GM13976 (cell line): ENCODE measurements at regions not wholly inside any gene's neighbourhood (a gene's known extent, or its start where the extent isn't known, plus 50 kb on each side); places are given as distances from the start of the nearest gene placed in this dataset.

Experiments
- DNase-seq: peaks from one replicate; pipeline ENCODE4 v3.0.0; 2012; ENCODE audit warnings: low spot score
- in situ Hi-C: fragments of 300-500 bp; cut with MboI; formaldehyde crosslinking; loops from one replicate; pipeline ENCODE4 v1.12.0; 2022; ENCODE audit warnings: low sequenced_read_pairs, mixed read lengths, inconsistent platforms; ENCODE audit not compliant: unreplicated experiment
- TF ChIP-seq, protein P1 (sequence below): IDR thresholded peaks from 2 replicates; pipeline ENCODE4 v1.5.1; 2012; ENCODE audit warnings: borderline replicate concordance, mild to moderate bottlenecking; ENCODE audit not compliant: insufficient read depth; ENCODE audit errors: extremely low read depth, missing control alignments, control extremely low read depth

DNA sequence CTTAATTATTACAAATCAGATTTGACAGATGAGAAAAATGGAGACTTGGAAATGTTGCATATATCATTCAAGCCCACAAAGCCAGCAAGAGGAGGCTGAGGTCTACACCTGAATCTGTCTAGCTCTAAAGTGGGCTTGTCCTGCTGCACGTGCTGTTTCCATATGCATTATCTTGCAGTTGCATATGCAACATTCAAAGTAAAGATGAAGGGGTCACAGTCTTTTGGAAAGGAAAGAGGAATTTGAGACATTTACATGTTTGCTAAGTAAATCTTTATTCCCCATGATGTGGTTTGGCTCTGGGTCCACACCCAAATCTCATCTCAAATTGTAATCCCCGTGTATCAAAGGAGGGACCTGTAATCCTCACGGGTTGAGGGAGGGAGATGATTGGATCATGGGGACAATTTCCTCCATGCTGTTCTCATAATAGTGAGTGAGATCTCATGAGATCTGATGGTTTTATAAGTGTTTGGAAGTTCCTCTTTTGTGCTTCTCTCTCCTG lies 98.3 kb downstream of the BACH1 start:
- TF ChIP-seq, protein P1, sequence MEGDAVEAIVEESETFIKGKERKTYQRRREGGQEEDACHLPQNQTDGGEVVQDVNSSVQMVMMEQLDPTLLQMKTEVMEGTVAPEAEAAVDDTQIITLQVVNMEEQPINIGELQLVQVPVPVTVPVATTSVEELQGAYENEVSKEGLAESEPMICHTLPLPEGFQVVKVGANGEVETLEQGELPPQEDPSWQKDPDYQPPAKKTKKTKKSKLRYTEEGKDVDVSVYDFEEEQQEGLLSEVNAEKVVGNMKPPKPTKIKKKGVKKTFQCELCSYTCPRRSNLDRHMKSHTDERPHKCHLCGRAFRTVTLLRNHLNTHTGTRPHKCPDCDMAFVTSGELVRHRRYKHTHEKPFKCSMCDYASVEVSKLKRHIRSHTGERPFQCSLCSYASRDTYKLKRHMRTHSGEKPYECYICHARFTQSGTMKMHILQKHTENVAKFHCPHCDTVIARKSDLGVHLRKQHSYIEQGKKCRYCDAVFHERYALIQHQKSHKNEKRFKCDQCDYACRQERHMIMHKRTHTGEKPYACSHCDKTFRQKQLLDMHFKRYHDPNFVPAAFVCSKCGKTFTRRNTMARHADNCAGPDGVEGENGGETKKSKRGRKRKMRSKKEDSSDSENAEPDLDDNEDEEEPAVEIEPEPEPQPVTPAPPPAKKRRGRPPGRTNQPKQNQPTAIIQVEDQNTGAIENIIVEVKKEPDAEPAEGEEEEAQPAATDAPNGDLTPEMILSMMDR: no peak
- in situ Hi-C loops: no loop called here
- no peak for DNase-seq

DNA sequence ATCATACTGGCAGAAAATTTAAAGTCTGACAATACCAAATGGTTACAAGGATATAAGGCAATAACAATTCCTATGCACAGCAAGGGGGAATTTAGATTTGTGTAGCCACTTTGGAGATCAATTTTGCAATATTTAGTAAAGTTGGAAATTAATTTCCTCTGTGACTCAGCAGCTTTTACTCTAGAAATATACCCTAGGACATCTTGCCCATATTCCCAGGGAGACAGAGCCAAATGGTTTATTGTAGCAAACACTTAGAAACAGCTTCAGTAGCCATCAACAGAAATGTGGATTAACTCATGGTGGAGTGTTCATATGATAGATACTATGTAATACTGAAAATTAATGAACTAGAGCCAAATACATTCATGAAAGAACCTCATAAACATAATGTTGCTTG lies 104.6 kb downstream of the BACH1 start:
- in situ Hi-C loops: no loop called here
- TF ChIP-seq, protein P1: no peak
- no peak for DNase-seq

DNA sequence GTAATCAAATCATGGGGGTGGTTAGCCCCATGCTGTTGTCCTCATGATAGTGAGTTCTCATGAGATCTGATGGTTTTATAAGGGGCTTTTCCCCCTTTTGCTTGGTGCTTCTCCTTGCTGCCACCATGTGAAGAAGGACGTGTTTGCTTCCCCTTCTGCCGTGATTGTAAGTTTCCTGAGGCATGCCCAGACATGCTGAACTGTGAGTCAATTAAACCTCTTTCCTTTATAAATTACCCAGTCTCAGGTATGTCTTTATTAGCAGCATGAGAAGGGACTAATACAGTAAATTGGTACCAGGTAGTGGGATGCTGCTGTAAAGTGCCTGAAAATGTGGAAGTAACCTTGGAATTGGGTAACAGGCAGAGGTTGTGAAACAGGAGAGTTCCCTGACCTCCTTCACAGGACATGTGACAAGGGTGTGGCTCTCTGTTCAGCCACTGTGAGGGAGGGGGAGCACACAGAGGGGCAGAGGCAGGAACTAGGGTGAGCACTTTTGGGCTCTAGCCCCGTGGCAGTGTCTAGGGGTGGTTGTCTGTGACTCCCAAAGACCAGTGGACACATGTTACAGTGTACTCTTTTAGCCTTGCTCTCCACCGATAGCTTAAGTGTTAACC lies 105.3 kb downstream of the BACH1 start:
- no peak for DNase-seq

DNA sequence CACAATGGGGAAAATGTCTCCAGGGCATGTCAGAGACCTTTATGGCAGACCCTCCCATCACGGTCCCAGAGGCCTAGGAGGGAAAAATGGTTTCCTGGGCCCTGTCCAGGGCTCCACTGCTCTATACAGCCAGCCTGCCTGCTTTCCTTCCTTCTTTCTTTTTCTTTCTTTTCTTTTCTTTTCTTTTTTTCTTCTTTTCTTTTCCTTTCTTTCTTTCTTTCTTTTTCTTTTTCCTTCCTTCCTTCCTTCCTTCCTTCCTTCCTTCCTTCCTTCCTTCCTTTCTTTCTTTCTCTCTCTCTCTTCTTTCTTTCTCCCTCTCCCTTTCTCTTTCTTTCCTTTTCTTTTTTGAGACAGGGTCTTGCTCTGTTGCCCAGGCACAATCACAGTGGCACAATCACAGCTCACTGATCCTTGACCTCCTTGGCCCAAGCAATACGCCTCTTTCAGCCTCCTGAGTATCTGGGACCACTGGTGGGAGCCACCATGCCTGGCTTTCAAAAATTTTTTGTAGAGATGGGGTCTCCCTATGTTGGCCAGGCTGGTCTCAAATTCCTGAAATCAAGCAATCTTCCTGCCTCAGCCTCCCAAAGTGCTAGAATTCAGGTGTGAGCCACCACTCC lies 106.9 kb downstream of the BACH1 start:
- TF ChIP-seq, protein P1: no peak
- no peak for DNase-seq
- in situ Hi-C loops: no loop called here

More for the DNA sequence above, 105.3 kb downstream of the BACH1 start:
- in situ Hi-C loops: no loop called here
- TF ChIP-seq, protein P1: no peak

DNA sequence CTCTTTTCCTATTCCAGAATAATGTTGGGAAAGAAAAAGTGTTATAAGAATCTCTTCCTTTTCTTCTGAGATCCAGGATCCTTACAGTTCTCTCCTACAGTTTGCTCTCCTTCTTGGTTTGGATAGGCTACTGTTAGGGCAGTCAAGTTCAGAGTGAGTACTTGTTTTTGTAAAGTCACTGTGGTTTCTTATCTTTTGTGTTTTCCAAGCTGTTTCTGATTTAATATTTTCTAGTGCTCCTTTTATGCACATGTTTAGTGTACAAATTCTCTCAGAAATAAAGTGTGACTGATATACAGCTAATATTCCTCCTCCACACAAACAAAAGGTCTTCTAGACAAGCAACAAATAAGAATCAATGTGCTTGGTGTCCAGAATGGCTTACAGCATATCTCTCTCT lies 107.7 kb downstream of the BACH1 start:
- DNase-seq: no peak
- TF ChIP-seq, protein P1: no peak
- in situ Hi-C loops: no loop called here

DNA sequence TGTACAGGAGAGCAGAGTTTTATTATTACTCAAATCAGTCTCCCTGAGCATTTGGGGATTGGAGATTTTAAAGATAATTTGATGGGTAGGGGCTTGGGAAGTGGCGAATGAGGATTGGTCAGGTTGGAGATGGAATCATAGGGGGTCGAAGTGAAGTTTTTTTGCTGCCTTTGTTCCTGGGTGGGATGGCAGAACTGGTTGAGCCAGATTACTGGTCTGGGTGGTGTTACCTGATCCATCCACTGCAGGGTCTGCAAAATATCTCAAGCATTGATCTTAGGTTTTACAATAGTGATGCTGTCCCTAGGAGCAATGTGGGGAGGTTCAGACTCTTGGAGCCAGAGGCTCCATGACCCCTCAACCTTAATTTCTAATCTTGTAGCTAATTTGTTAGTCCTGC lies 108.8 kb downstream of the BACH1 start:
- in situ Hi-C loops: no loop called here
- TF ChIP-seq, protein P1: no peak
- DNase-seq: no peak
